Retinal pigment epithelial cell (primary cell): ENCODE measurements at regions not wholly inside any gene's neighbourhood (a gene's known extent, or its start where the extent isn't known, plus 50 kb on each side); places are given as distances from the start of the nearest gene placed in this dataset.
"Not testable (repeated sequence)": the region's sequence is repeated elsewhere in the genome, so short reads cannot be mapped to it uniquely, and the experiment has no call there.

Experiments used
- DNase-seq: peaks from one replicate; pipeline ENCODE4 v3.0.0-alpha.2; 2010; ENCODE audit warnings: low read depth
- H3K4me3 ChIP-seq: 2 replicates; pipeline ENCODE4 v1.5.1; 2011; ENCODE audit warnings: mild to moderate bottlenecking, low read length, control low read depth, moderate library complexity
- TF ChIP-seq, protein P1 (sequence below): conservative IDR thresholded peaks from 2 replicates; pipeline ENCODE4 v1.5.1; 2011; ENCODE audit warnings: low read depth, low read length, control low read depth, inconsistent platforms

DNA sequence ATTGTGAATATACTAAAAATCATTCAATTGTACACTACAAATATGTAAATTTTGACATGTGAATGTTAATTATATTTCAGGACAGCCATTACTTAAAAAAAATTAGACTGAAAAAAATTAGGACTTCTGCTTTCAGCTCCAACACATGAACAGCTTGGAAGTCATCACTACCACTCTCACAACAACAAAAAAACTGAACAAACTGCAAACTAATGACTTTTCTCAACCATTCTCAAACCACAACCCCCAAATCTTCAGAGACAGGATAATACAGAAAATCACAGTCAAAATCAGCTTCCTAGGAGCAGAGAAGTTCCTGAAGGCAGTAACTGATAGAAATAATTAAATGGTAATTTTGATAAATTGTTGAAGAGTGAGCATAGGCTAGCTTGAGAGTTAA, 686.4 kb downstream of the TLE1 start:
- no peak overlapping the region for H3K4me3 ChIP-seq
- no peak for DNase-seq
- TF ChIP-seq, protein P1, sequence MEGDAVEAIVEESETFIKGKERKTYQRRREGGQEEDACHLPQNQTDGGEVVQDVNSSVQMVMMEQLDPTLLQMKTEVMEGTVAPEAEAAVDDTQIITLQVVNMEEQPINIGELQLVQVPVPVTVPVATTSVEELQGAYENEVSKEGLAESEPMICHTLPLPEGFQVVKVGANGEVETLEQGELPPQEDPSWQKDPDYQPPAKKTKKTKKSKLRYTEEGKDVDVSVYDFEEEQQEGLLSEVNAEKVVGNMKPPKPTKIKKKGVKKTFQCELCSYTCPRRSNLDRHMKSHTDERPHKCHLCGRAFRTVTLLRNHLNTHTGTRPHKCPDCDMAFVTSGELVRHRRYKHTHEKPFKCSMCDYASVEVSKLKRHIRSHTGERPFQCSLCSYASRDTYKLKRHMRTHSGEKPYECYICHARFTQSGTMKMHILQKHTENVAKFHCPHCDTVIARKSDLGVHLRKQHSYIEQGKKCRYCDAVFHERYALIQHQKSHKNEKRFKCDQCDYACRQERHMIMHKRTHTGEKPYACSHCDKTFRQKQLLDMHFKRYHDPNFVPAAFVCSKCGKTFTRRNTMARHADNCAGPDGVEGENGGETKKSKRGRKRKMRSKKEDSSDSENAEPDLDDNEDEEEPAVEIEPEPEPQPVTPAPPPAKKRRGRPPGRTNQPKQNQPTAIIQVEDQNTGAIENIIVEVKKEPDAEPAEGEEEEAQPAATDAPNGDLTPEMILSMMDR: no peak

DNA sequence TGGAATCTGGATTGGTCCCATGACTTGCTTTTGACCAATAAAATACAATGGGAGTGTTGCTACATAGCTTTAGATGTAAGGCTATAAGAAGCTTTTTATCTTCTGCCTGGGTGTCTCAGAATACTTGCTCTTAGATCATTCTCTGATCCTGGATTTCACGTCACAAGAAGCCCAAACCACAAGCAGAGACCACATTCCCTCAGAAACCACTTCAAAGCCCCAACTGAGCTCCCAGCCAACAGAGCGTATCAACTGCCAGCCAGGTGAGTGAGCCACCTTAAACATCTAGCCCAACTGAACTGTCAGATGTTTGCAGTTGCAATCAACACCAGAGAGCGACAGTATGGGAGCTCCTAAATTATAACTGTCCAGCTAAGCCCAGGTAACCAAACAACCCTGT, 687.1 kb downstream of the TLE1 start:
- no peak for DNase-seq
- TF ChIP-seq, protein P1: no peak
- no peak overlapping the region for H3K4me3 ChIP-seq

DNA sequence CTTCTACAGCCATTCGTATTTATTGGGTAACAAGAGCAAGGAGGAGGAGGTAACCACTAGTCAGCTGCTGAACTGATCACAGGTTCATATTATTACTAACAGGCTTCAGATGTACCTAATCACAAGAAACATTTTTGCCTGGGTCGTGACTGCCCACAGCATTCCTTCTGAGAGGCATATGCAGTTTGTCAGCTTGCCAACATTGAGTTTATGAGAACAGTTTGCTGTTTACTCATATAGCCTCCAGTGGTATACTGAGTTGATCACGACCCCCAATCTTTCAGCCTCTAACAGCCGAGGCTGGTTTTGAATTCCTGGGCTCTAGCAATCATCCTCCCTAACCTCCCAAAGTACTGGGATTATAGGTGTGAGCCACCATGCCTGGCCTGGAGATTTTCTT, 693.6 kb downstream of the TLE1 start:
- DNase-seq: peak; percentile 67
- TF ChIP-seq, protein P1: no peak
- H3K4me3 ChIP-seq: no peak overlapping the region

DNA sequence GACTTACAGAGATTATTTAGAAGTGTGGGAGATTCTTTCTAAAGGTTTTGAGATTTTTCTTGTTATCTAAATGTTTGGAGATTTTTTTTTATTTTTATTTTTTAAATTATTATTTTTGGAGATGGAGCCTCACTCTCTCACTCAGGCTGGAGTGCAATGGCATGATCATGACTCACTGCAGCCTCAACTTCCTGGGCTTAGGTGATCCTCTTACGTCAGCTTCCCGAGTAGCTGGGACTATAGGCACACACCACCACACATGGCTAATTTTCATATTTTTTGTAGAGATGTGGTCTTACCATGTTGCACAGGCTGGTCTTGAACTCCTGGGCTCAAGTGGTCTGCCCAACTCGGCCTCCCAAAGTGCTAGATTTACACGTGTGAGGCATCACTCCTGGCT, 694.5 kb downstream of the TLE1 start:
- peak; percentile 24 for DNase-seq
- TF ChIP-seq, protein P1: no peak
- H3K4me3 ChIP-seq: no peak overlapping the region

DNA sequence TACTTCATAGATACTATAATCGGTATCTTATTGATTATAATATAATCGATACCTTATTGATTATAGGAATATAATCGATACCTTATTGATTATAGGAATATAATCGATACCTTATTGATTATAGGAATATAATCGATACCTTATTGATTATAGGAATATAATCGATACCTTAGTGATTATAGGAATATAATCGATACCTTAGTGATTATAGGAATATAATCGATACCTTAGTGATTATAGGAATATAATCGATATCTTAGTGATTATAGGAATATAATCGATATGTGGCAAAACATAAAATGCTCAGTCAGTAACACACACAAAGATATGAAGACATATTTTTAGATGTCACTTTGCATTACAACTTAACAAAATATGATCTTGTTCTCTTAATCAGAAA, 703.8 kb downstream of the TLE1 start:
- not testable (repeated sequence) for H3K4me3 ChIP-seq, DNase-seq

DNA sequence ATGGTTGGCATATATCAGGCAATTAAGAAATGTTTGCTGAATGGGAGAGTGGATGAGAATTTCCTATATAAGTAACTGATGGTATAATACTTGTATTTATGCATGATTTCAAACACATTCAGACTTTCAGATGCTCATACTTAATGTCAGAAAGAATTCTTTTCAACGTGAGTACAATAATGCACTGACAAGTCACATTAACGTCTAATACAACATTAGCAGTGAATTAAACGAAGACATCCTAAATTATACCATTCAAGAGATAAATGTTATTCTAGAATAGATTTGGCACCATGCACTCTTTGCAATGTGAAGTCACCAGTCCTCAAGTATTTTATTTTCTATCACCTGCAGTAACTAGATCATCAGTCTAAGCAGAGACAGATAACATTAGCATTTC, 712.9 kb downstream of the TLE1 start:
- DNase-seq: no peak
- TF ChIP-seq, protein P1: no peak
- no peak overlapping the region for H3K4me3 ChIP-seq

DNA sequence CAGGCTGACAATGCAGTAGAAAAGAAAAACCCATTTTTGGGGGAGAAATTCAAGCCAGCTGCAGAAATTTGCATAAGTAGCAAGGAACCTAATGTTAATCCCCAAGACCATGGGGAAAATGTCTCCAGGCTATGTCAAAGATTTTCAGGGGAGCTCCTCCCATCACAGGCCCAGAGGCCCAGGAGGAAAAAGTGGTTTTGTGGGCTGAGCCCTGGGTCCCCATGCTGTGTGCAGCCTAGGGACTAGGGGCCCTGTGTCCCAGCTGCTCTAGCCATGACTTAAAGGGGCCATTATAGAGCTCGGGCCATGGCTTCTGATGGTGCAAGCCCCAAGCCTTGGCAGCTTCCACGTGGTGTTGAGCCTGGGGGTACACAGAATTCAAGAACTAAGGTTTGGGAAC, 719.0 kb downstream of the TLE1 start:
- not testable (repeated sequence) for DNase-seq, H3K4me3 ChIP-seq

DNA sequence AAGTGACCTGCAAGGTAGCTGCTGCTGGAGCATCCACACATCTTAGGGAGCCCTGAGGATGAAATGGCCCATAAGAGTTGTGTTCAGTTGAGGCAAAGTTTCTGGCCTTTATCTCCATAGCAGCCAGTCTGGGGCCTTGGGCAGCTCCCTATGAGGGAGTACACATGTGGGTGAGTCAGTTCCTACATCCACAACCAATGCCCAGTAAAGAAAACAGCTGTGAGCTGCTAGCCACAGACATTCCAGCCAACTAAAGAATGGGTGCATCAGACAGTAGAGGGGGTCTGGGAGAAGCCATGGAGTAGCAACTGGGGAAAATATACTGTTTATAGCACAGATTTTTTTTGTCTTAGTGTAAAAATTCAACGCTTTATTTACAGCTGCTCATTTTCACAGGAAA, 720.7 kb downstream of the TLE1 start:
- H3K4me3 ChIP-seq: no peak overlapping the region
- DNase-seq: no peak
- TF ChIP-seq, protein P1: no peak
